ENCODE measurements at regions not wholly inside any gene's neighbourhood (a gene's known extent, or its start where the extent isn't known, plus 50 kb on each side); places are given as distances from the start of the nearest gene placed in this dataset.

DNA sequence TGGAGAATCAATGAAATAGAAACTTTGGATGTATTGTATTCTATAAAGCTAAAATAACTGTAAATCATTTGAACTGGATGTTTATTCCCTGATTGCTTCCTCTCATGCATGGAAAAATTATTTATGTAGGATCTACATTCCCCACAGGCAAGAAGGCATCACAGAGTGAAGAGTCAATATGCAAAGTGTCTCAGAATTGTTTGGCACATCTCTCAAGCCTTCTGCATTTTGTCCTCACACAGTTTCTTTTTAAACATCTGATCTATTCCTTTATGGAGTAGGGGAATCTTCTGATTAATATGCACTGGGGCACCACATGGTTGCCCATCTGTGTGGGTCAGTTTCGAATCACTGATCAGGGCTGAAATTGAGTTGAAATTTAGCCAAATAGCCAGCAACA, 465.4 kb downstream of the ZNF804A start:
- TF ChIP-seq, protein P1, sequence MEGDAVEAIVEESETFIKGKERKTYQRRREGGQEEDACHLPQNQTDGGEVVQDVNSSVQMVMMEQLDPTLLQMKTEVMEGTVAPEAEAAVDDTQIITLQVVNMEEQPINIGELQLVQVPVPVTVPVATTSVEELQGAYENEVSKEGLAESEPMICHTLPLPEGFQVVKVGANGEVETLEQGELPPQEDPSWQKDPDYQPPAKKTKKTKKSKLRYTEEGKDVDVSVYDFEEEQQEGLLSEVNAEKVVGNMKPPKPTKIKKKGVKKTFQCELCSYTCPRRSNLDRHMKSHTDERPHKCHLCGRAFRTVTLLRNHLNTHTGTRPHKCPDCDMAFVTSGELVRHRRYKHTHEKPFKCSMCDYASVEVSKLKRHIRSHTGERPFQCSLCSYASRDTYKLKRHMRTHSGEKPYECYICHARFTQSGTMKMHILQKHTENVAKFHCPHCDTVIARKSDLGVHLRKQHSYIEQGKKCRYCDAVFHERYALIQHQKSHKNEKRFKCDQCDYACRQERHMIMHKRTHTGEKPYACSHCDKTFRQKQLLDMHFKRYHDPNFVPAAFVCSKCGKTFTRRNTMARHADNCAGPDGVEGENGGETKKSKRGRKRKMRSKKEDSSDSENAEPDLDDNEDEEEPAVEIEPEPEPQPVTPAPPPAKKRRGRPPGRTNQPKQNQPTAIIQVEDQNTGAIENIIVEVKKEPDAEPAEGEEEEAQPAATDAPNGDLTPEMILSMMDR (IDR thresholded peaks at IDR 0.05; ENCODE audit: insufficient read depth, low read depth, low read length) = no peak
- no peak for TF ChIP-seq EZH2 (IDR thresholded peaks at IDR 0.05; ENCODE audit: insufficient read depth, low read length)
